ENCODE measurements at regions not wholly inside any gene's neighbourhood (a gene's known extent, or its start where the extent isn't known, plus 50 kb on each side); places are given as distances from the start of the nearest gene placed in this dataset.
"Not testable (repeated sequence)": the region's sequence is repeated elsewhere in the genome, so short reads cannot be mapped to it uniquely, and the experiment has no call there.

GRCh38 chrX:953879-954482 is 258.5 kb downstream of the CRLF2 start:
- no peak for DNase-seq (ENCODE audit: low read depth)

- DNase-seq (ENCODE audit: low read depth), result no peak
Measured at GRCh38 chrX:952816-953215, 259.6 kb downstream of the CRLF2 start.

DNA sequence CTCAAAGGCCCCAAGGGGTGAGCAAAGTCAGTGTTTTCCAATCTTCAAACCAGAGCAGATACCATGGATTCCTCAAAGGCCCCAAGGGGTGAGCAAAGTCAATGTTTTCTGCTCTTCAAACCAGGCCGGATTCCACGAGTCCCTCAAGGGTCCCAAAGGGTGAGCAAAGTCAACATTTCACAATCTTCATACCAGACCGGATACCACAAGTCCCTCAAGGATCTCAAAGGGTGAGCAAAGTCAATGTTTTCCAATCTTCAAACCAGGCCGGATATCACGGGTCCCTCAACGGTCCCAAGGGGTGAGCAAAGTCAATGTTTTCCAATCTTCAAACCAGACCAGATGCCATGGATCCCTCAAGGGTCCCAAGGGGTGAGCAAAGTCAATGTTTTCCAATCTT is 265.2 kb downstream of the CRLF2 start:
- DNase-seq (ENCODE audit: low read depth), result peak; percentile 11

DNA sequence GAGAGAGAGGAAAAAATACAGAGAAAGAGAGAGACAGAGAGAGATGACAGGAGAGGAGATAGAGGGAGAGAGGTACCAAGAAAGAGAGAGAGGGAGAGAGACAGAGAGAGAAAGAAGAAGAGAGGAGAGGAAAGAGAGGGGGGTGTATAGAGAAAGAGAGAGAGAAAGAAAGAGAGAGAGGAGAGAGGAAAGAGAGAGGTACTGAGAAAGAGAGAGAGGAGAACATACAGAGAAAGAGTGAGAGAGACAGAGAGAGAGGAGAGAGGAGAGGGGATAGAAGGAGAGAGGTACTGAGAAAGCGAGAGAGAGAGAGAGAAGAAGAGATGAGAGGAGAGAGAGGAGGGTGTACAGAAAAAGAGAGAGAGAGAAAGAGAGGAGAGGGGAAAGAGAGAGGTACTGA is 269.4 kb downstream of the CRLF2 start:
- DNase-seq (ENCODE audit: low read depth), result no peak

GRCh38 chrX:940691-941090 is 271.8 kb downstream of the CRLF2 start:
- DNase-seq (ENCODE audit: low read depth), result no peak

- DNase-seq (ENCODE audit: low read depth), result peak; percentile 25
Measured at GRCh38 chrX:936979-937769, 275.3 kb downstream of the CRLF2 start.

DNA sequence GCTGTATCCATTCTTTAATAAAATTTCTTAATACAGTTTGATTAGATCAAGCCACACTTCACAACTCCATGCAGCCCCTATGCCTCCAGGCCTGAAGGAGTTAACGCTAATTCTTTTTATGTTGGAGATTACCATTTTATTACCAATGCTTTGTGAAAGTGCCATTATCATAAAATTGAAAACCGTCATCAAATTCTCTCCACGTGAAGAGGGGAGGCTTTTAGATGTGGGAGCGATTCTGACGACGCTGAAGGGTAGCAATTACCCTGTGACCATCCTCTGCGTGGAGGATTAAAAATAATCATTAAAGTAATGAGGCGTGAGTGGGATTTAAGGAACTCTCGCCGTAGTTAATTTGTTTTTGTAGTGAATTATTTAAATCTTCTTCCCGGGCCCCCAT is 278.8 kb downstream of the CRLF2 start:
- DNase-seq (ENCODE audit: low read depth), result no peak

DNA sequence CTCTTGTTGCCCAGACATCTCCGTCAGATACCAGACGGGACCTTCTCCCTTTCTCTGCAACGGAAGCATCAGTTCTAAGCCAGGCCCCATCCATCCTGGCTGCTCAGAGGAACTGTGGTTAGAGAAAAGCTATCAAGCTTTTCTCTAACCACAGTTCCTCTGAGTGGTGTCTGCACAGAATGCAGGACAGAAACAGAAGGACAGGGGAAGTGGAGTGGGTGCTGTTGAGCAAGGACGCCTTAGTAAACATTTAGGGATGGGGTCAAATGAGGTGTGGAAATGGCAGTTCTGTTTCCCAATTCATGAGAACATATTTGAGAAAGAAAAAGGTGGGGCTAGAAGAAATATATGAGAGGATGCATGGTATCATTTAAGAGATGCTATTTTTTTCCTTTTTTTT is 283.8 kb downstream of the CRLF2 start:
- DNase-seq (ENCODE audit: low read depth), result no peak

DNA sequence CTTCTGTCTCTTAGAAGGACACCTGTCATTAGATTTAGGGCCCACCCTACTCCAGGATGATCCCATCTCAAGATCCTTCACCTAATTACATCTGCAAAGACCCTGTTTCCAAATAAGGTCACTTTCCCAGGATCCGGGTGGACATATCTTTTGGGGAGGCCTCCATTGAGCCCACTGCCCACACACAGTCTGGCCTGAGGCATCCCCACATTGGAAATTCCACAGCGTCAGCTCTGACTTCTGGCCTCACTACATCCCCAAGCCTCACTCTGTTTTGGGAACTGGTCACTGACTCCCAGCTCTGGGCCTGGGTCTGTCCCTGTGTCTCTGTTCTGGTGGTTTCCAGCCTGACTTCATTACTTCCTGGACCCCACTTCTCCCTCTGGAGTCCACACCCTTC is 285.5 kb downstream of the CRLF2 start:
- DNase-seq (ENCODE audit: low read depth), result no peak

- no peak for DNase-seq (ENCODE audit: low read depth)
Measured at GRCh38 chrX:926070-926469, 286.4 kb downstream of the CRLF2 start.

DNA sequence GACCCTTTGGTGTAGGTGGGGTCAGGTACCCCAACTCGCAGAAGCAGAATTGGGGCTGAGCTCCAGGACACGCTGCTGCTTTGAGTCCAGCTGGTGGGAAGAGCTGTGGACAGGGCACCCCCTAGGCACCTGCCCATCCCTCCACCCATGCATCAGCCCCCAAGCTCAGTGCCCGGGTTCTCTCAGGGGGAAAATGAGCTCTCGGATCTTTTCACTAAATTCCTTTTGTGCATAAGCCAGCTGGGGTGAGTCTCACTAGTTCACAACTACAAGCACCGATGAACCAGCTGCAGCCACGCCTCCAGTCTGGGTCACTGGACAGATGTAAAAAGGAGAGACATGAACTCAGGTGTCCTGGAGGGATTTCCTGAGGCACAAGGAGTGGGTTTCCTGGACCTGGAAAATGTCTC is 286.8 kb downstream of the CRLF2 start:
- DNase-seq (ENCODE audit: low read depth), result no peak

DNA sequence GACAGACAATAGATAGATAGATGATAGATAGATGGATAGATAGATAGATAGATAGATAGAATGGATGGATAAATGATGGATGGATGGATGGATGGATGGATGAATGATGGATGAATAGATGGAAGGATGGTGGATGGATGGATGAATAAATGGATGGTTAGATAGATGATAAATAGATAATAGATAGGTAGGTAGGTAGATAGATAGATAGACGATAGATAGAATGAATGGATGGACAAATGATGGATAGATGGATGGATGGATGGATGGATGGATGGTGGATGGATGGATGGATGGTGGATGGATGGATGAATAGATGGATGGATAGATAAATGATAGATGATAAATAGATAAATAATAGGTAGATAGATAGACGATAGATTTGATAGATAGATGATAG is 287.4 kb downstream of the CRLF2 start:
- no peak for DNase-seq (ENCODE audit: low read depth)

DNA sequence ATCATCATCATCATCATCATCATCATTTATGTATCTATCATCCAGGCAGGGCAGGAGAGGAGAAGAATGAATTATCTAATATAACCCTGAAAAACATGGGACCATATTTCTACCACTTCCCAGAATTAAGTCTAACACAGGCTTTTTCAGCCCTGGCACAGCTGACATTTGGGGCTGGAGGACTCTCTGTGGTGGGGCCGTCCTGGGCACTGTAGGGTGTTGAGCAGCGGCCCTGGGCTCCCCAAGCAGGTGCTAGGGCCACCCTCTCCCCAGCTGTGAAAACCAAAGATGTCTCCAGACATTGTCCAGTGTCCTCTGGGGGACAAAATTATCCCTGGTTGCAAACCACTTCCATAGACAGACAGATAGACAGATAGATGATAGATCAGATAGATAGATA is 288.4 kb downstream of the CRLF2 start:
- no peak for DNase-seq (ENCODE audit: low read depth)

GRCh38 chrX:920234-920799 is 289.7 kb downstream of the SHOX start:
- peak; percentile 94 for DNase-seq (ENCODE audit: low read depth)

GRCh38 chrX:916230-916599 is 285.6 kb downstream of the SHOX start:
- peak; percentile 90 for DNase-seq (ENCODE audit: low read depth)

DNA sequence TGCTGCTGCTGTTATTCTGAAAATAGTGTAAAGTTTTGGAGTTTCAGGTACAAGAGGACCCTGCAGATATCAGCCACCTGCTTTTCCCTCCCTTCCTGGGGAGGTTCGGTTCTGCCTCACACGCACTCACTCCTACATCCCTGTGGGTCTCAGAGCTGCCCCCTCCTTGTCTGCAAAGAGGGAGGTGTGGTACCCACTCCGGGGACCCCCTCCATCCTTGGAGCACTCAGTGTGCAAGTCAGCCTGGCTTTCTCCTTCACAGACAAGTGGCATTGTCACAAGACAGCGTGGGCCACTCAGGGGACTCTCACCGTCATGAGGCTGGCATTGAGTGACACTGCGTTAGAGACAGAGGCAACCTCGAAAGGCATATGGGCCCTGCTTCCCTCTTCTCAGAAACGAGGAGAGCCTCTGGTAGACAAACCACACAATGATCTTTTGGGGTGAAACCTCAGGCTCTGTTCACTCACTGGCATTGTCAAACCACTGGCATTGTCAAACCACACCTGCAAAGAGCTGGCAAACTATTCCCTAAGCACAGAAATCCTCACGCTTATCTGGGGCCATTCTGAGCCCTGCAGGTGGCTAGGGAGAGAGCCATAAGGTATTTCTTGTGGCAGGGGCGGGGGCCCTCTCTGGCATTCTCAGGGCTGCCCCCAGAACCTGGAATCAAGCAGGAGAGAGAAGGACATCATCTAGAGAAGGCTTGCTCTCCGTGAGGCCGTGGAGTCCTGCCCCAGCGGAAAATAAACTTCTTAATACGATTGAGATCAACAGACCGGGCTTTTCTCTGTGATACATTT is 285.0 kb downstream of the SHOX start:
- no peak for DNase-seq (ENCODE audit: low read depth)

- no peak for DNase-seq (ENCODE audit: low read depth)
Measured at GRCh38 chrX:914206-914605, 283.6 kb downstream of the SHOX start.

- no peak for DNase-seq (ENCODE audit: low read depth)
Measured at GRCh38 chrX:912677-913076, 282.1 kb downstream of the SHOX start.

DNA sequence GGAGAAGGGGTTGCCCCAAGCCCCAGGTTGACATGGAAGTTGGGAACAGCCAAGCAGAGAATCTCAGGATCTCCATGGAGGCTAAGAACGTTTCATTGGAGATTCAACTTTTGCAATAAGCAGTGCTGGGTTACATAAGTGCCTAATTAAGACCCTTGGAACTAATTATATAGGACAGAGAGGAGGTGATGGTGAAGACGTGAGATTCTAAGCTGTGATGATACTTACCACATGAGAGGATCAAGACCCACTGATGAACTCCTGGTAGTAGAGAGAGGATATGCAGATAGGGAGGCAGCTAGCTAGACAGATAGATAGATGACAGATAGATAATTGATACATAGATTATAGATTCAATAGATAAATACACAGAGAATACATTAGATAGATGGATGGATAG is 278.5 kb downstream of the SHOX start:
- not testable (repeated sequence) for DNase-seq (ENCODE audit: low read depth)

DNA sequence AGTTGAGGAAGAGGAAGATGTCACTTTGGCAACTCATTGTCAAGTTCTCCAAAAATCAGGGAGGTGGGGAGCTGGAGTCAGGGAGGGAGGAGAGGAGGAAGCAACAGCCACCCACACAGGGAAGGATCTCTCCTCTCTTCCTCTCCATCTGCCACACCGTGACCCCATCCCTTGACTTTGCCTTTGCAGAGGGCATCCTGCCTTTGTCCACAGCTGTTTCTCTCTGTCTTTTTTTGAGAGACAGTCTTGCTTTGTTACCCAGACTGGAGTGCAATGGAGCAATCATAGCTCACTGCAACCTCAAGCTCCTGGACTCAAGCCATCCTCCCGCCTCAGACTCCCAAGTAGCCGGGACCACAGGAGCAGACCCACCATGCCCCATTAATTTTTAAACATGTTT is 276.0 kb downstream of the SHOX start:
- peak; percentile 9 for DNase-seq (ENCODE audit: low read depth)

DNA sequence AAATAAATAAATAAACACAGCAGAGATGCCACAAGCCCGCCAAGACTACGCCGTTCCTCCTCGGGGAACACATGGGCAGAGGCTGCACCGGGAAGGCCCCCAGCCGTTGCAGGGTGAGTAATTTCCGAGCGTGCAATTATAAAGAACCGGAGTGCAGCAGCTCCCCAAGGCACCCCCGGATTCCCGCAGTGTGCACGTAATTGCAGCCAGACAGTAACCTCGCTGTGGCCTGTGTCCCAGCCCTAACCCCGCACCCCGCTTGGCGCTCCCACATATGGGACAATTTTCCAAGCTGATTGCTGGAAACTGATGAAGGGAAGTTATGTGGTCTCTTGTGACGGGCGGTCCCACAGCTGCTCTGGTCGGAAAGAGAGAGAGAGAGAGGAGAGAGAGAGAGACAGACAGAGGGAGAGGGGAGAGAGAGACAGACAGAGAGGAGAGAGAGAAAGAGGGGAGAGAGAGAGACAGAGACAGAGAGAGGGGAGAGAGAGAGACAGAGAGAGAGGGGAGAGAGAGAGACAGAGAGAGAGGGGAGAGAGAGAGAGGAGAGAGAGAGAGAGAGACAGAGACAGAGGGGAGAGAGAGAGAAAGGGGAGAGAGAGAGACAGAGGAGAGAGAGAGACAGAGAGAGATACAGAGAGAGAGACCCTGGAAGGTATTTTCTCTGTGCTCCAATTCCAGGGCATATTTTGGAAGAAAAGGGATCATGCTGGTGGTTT is 275.4 kb downstream of the SHOX start:
- peak; percentile 57 for DNase-seq (ENCODE audit: low read depth)

DNA sequence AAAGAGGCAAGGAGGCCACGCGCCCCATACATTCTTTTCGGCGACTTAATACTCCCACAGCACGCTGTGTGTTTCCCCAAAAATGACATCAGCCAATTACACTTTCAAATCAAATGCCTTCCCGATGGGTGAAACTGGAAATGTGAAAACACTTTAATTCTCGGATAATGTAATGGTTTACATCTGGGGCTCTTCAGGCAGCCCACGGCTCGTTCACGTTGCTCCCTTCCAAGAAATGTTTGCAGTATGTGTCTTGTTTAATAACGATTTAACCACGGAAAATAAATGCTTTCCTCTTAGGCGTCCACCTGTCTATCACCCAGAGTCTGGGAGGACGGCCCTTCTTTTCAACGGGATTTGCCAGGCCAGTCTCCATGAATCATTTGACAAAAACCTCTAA is 272.5 kb downstream of the SHOX start:
- peak; percentile 39 for DNase-seq (ENCODE audit: low read depth)
